ENCODE measurements at regions not wholly inside any gene's neighbourhood (a gene's known extent, or its start where the extent isn't known, plus 50 kb on each side); places are given as distances from the start of the nearest gene placed in this dataset.

DNA sequence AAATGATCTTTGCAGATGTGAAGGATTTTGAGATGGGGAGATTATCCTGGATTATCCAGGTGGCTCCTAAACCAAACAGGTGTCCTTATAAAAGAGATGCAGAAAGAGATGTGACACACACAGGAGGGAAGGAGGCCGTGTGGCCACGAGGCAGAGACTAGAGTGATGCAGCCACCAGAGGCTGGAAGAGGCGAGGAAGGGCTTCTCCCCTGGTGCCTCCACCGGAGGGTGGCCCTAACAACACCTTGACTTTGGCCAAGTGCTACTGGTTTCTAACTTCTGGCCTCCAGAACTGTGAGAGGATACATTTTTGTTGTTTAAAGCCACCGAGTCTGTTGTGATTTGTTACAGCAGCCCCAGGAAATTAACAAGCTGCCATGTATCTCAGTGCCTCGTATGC, 127.1 kb downstream of the ASB7 start:
- TF ChIP-seq, protein P1, sequence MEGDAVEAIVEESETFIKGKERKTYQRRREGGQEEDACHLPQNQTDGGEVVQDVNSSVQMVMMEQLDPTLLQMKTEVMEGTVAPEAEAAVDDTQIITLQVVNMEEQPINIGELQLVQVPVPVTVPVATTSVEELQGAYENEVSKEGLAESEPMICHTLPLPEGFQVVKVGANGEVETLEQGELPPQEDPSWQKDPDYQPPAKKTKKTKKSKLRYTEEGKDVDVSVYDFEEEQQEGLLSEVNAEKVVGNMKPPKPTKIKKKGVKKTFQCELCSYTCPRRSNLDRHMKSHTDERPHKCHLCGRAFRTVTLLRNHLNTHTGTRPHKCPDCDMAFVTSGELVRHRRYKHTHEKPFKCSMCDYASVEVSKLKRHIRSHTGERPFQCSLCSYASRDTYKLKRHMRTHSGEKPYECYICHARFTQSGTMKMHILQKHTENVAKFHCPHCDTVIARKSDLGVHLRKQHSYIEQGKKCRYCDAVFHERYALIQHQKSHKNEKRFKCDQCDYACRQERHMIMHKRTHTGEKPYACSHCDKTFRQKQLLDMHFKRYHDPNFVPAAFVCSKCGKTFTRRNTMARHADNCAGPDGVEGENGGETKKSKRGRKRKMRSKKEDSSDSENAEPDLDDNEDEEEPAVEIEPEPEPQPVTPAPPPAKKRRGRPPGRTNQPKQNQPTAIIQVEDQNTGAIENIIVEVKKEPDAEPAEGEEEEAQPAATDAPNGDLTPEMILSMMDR (IDR thresholded peaks at IDR 0.05 in 2 of 3, conservative IDR thresholded peaks at IDR 0.05 in 1 of 3; ENCODE audit: control insufficient read depth in 2 of 3, extremely low read depth in 1 of 3, insufficient read depth in 1 of 3, low read depth in 3 of 3, low read length in 3 of 3) = no peak
- TF ChIP-seq EZH2 (IDR thresholded peaks at IDR 0.05; ENCODE audit: borderline replicate concordance, control insufficient read depth, low read depth, low read length) = no peak
- no peak for TF ChIP-seq TCF12 (IDR thresholded peaks at IDR 0.05; ENCODE audit: low read depth, low read length)
- TF ChIP-seq TBL1XR1 (IDR thresholded peaks at IDR 0.05; ENCODE audit: low read depth, low read length) = no peak

Data from GM12878 (cell line).